ENCODE measurements at regions not wholly inside any gene's neighbourhood (a gene's known extent, or its start where the extent isn't known, plus 50 kb on each side); places are given as distances from the start of the nearest gene placed in this dataset.

DNA sequence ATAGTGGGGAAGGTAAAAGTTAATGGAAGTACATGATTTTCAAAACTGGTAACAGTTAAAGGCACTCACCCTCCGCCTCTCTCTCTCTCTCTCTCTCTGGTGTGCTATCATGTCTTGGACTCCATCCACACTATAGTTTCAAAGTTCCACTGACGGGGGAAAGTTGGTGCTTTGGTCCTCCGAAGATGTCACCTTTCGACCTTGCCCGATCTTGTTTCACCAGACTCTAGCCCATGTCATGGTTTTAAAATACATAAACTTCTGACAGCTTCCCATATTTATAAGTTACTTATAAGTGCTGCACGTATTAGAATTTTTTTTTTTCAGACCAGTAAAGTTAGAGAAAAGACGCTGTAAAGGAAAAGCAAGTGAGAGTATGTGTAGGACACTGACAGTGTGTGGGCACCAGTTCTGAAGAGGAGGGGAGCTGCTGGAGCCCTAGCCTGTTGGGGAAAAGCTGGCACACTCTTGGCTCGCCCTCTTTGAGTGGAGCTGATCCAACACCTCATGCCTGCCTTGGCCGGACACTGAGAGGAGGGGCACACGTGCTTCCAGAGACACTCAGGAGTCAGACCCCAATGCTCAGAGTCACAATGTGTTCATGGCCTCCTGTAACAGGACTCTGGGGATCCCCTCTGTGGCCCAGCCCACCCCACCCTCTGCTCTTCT lies 200.5 kb upstream of the TPM1 start:
- Histone ChIP-seq H3K36me3 (peaks cover 0 to 37% (median 0%) of the 10 kb centered on the region in 6 donors), H3K4me3 (no peak overlapping the region), H3K4me1 (peaks cover 0 to 11% (median 0%) of the 10 kb centered on the region in 6 donors), H3K27me3 (replicated peaks in 1 of 7) (peaks cover 0 to 7% (median 0%) of the 10 kb centered on the region in 7 donors), H3K27ac (no peak overlapping the region), H3K9me3 (no peaks in the 10 kb centered on the region)
- WGBS, 5 donors = 85 to 94% (median 91%) methylated on average over 7 to 10 of the region's 10 CpGs
- TF ChIP-seq POLR2AphosphoS5 (IDR thresholded peaks at IDR 0.05) = no peak
- TF ChIP-seq POLR2A (IDR thresholded peaks at IDR 0.05) = no peak
- no peak for TF ChIP-seq CTCF (IDR thresholded peaks at IDR 0.05 in 8 of 11, conservative IDR thresholded peaks at IDR 0.05 in 3 of 11)
- no peak for DNase-seq
- intact Hi-C loops (cut with DNase I; ENCODE audit: low total_unique reads) = no loop called here

- peaks cover 0 to 14% (median 0%) of the 10 kb centered on the region in 7 donors for H3K27me3 ChIP-seq (replicated peaks in 1 of 7)
- no peak for TF ChIP-seq CTCF (IDR thresholded peaks at IDR 0.05 in 8 of 11, conservative IDR thresholded peaks at IDR 0.05 in 3 of 11)
- TF ChIP-seq POLR2A (IDR thresholded peaks at IDR 0.05) = no peak
- no peak for TF ChIP-seq POLR2AphosphoS5 (IDR thresholded peaks at IDR 0.05)
- H3K9me3 ChIP-seq = no peaks in the 10 kb centered on the region
- intact Hi-C loops (cut with DNase I; ENCODE audit: low total_unique reads) = no loop called here
- no peak overlapping the region for H3K27ac ChIP-seq
- DNase-seq = no peak
- 71 to 92% (median 85%) methylated on average over 5 of the region's 5 CpGs for WGBS, 5 donors
- H3K36me3 ChIP-seq = peaks cover 0 to 32% (median 0%) of the 10 kb centered on the region in 6 donors
- no peak overlapping the region for H3K4me3 ChIP-seq
- peaks cover 0 to 14% (median 4%) of the 10 kb centered on the region in 6 donors for H3K4me1 ChIP-seq
Observed at GRCh38 chr15:62843311-62843710, 199.2 kb upstream of the TPM1 start.

- Histone ChIP-seq H3K27me3 (replicated peaks in 1 of 7) (peaks cover 0 to 14% (median 0%) of the 10 kb centered on the region in 7 donors), H3K4me1 (peaks cover 0 to 25% (median 11%) of the 10 kb centered on the region in 6 donors), H3K9me3 (no peaks in the 10 kb centered on the region), H3K4me3 (no peak overlapping the region), H3K36me3 (peaks cover 0 to 20% (median 0%) of the 10 kb centered on the region in 6 donors), H3K27ac (no peak overlapping the region)
- no peak for DNase-seq
- intact Hi-C loops (cut with DNase I; ENCODE audit: low total_unique reads) = no loop called here
- 64 to 74% (median 71%) methylated on average over 10 of the region's 10 CpGs for WGBS, 5 donors
- no peak for TF ChIP-seq POLR2A (IDR thresholded peaks at IDR 0.05)
- TF ChIP-seq CTCF (IDR thresholded peaks at IDR 0.05 in 8 of 11, conservative IDR thresholded peaks at IDR 0.05 in 3 of 11) = no peak
- TF ChIP-seq POLR2AphosphoS5 (IDR thresholded peaks at IDR 0.05) = no peak
Observed at GRCh38 chr15:62844564-62845240, 197.8 kb upstream of the TPM1 start.
